HG02610 (cell line): ENCODE measurements at regions not wholly inside any gene's neighbourhood (a gene's known extent, or its start where the extent isn't known, plus 50 kb on each side); places are given as distances from the start of the nearest gene placed in this dataset.

Experiments
- ATAC-seq: cut with Tn5 transposase; IDR thresholded peaks from one replicate; pipeline ENCODE4 v1.9.1; 2021; ENCODE audit warnings: mild to moderate bottlenecking, moderate library complexity; ENCODE audit not compliant: unreplicated experiment

GRCh38 chr2:19140463-19141208, 217.8 kb downstream of the OSR1 start:
- ATAC-seq = no peak

GRCh38 chr2:19139386-19139785, 219.0 kb downstream of the OSR1 start:
- ATAC-seq = no peak

GRCh38 chr2:19138264-19138825, 220.1 kb downstream of the OSR1 start:
- no peak for ATAC-seq

- ATAC-seq = no peak
These were observed 221.0 kb downstream of the OSR1 start for GRCh38 chr2:19137433-19137832.

- ATAC-seq = no peak
These were observed 225.5 kb downstream of the OSR1 start for GRCh38 chr2:19132967-19133366.

GRCh38 chr2:19131871-19132270, 226.6 kb downstream of the OSR1 start:
- ATAC-seq = no peak

- no peak for ATAC-seq
These were observed 230.3 kb downstream of the OSR1 start for GRCh38 chr2:19128148-19128547.

GRCh38 chr2:19127616-19128015, 230.8 kb downstream of the OSR1 start:
- ATAC-seq = no peak

GRCh38 chr2:19125901-19126680, 232.3 kb downstream of the OSR1 start:
- no peak for ATAC-seq

GRCh38 chr2:19124135-19124534, 234.3 kb downstream of the OSR1 start:
- no peak for ATAC-seq

GRCh38 chr2:19123556-19123955, 234.9 kb downstream of the OSR1 start:
- ATAC-seq = no peak

GRCh38 chr2:19122220-19122619, 236.2 kb downstream of the OSR1 start:
- ATAC-seq = no peak

GRCh38 chr2:19120941-19121750, 237.3 kb downstream of the OSR1 start:
- no peak for ATAC-seq

GRCh38 chr2:19120181-19120580, 238.2 kb downstream of the OSR1 start:
- no peak for ATAC-seq

- no peak for ATAC-seq
These were observed 239.0 kb downstream of the OSR1 start for GRCh38 chr2:19119326-19120001.

GRCh38 chr2:19116918-19117317, 241.5 kb downstream of the OSR1 start:
- ATAC-seq = no peak

- ATAC-seq = no peak
These were observed 243.6 kb downstream of the OSR1 start for GRCh38 chr2:19114754-19115231.

GRCh38 chr2:19114126-19114525, 244.3 kb downstream of the OSR1 start:
- no peak for ATAC-seq

GRCh38 chr2:19111354-19111753, 247.1 kb downstream of the OSR1 start:
- no peak for ATAC-seq

- no peak for ATAC-seq
These were observed 248.9 kb downstream of the OSR1 start for GRCh38 chr2:19109518-19109917.
